SK-N-SH treated with all-trans-retinoic acid at 6 μM for 48 hours (cell line): ENCODE measurements at regions not wholly inside any gene's neighbourhood (a gene's known extent, or its start where the extent isn't known, plus 50 kb on each side); places are given as distances from the start of the nearest gene placed in this dataset.

ENCODE experiments used
- ATAC-seq: fragments of 200-7000 bp; cut with Tn5 transposase; 3 replicates; pipeline ENCODE4 v1.9.1; 2020; ENCODE audit warnings: mild to moderate bottlenecking, moderate library complexity
- ARNTL ChIP-seq: fragments of 450-650 bp; formaldehyde crosslinking; IDR thresholded peaks from 2 replicates; pipeline ENCODE4 v1.5.0; 2020; ENCODE audit warnings: low read depth, mild to moderate bottlenecking, moderate library complexity, borderline replicate concordance
- BACH2 ChIP-seq: fragments of 250-450 bp; sonication (Bioruptor Pico); IDR thresholded peaks from 2 replicates; pipeline ENCODE4 v1.9.0; 2021; ENCODE audit warnings: mild to moderate bottlenecking, borderline replicate concordance
- CSDC2 ChIP-seq: fragments of 250-450 bp; sonication (Bioruptor Pico); IDR thresholded peaks from 2 replicates; pipeline ENCODE4 v1.5.0; 2020; ENCODE audit warnings: mild to moderate bottlenecking, moderate library complexity
- CSRNP3 ChIP-seq: fragments of 250-450 bp; sonication (Bioruptor Pico); IDR thresholded peaks from 2 replicates; pipeline ENCODE4 v1.5.1; 2021; ENCODE audit warnings: mild to moderate bottlenecking, moderate library complexity
- GLIS3 ChIP-seq: fragments of 250-450 bp; sonication (Bioruptor Pico); IDR thresholded peaks from 2 replicates; pipeline ENCODE4 v1.5.0; 2020; ENCODE audit warnings: mild to moderate bottlenecking, moderate library complexity
- ISL1 ChIP-seq: fragments of 250-450 bp; sonication (Bioruptor Pico); IDR thresholded peaks from 2 replicates; pipeline ENCODE4 v2.1.2; 2022; ENCODE audit warnings: mild to moderate bottlenecking, moderate library complexity
- OSR1 ChIP-seq: fragments of 250-450 bp; sonication (Bioruptor Pico); IDR thresholded peaks from 2 replicates; pipeline ENCODE4 v1.8.0; 2022; ENCODE audit warnings: moderate library complexity, mild to moderate bottlenecking, inconsistent platforms
- PATZ1 ChIP-seq: fragments of 250-450 bp; sonication (Bioruptor Pico); IDR thresholded peaks from 2 replicates; pipeline ENCODE4 v1.8.0; 2020; ENCODE audit warnings: mild to moderate bottlenecking, moderate library complexity, borderline replicate concordance
- PPARA ChIP-seq: fragments of 250-450 bp; sonication (Bioruptor Pico); IDR thresholded peaks from 2 replicates; pipeline ENCODE4 v1.5.0; 2020; ENCODE audit warnings: mild to moderate bottlenecking, borderline replicate concordance
- RARB ChIP-seq: fragments of 250-450 bp; sonication (Bioruptor Pico); IDR thresholded peaks from 2 replicates; pipeline ENCODE4 v1.8.0; 2021; ENCODE audit warnings: mild to moderate bottlenecking, moderate library complexity
- SNAI2 ChIP-seq: fragments of 250-450 bp; sonication (Bioruptor Pico); IDR thresholded peaks from 2 replicates; pipeline ENCODE4 v1.5.0; 2020; ENCODE audit warnings: mild to moderate bottlenecking, moderate library complexity
- TCF4 ChIP-seq: fragments of 250-450 bp; sonication (Bioruptor Pico); IDR thresholded peaks from 2 replicates; pipeline ENCODE4 v1.8.0; 2021; ENCODE audit warnings: mild to moderate bottlenecking, moderate library complexity, borderline replicate concordance
- TOX ChIP-seq: fragments of 250-450 bp; sonication (Bioruptor Pico); IDR thresholded peaks from 2 replicates; pipeline ENCODE4 v1.8.0; 2021; ENCODE audit warnings: mild to moderate bottlenecking, moderate library complexity, borderline replicate concordance
- TSHZ2 ChIP-seq: fragments of 250-450 bp; sonication (Bioruptor Pico); IDR thresholded peaks from 2 replicates; pipeline ENCODE4 v1.5.0; 2020; ENCODE audit warnings: mild to moderate bottlenecking, moderate library complexity
- ZC3H10 ChIP-seq: fragments of 250-450 bp; sonication (Bioruptor Pico); IDR thresholded peaks from 2 replicates; pipeline ENCODE4 v1.5.1; 2021; ENCODE audit warnings: mild to moderate bottlenecking, moderate library complexity
- ZFP3 ChIP-seq: fragments of 250-450 bp; sonication (Bioruptor Pico); IDR thresholded peaks from 2 replicates; pipeline ENCODE4 v1.5.0; 2020; ENCODE audit warnings: mild to moderate bottlenecking, moderate library complexity
- ZNF565 ChIP-seq: fragments of 450-650 bp; formaldehyde crosslinking; conservative IDR thresholded peaks from 2 replicates; pipeline ENCODE4 v1.5.0; 2020; ENCODE audit warnings: low read depth, mild to moderate bottlenecking, moderate library complexity
- ZNF70 ChIP-seq: fragments of 450-650 bp; formaldehyde crosslinking; IDR thresholded peaks from 2 replicates; pipeline ENCODE4 v1.5.0; 2020; ENCODE audit warnings: mild to moderate bottlenecking, moderate library complexity
- ZNF8 ChIP-seq: fragments of 450-650 bp; formaldehyde crosslinking; IDR thresholded peaks from 2 replicates; pipeline ENCODE4 v1.5.0; 2020; ENCODE audit warnings: mild to moderate bottlenecking, moderate library complexity
- TF ChIP-seq, protein P1 (sequence below): fragments of 250-450 bp; sonication (Bioruptor Pico); IDR thresholded peaks from 2 replicates; pipeline ENCODE4 v1.5.1; 2020; ENCODE audit warnings: low read depth, mild to moderate bottlenecking, moderate library complexity

DNA sequence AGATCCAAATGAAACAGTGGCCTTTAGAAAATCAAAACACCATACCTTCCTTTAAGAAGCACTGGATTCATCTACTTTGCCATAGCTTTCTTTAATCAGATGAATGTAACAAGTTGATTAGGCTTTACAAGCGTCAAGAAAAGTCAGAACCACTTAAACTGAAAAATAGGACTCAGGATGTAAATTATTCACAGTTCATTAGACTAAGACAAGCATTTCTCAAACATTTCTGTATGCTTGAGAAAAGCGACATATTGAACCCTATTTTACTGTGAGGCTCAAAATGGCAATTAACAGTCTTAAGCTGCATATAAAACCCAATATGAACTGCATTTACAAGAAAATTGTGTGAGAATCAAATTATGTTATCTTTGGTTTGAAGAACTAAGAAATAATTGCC, 256.7 kb upstream of the SNX7 start (continued):
- TF ChIP-seq OSR1 (CRISPR knock-in tag) (no peak), CSDC2 (CRISPR knock-in tag) (no peak), TCF4 (CRISPR knock-in tag) (no peak), ZC3H10 (CRISPR knock-in tag) (no peak), TSHZ2 (CRISPR knock-in tag) (no peak), SNAI2 (CRISPR knock-in tag) (no peak), RARB (no peak)

- ATAC-seq, result no peak
- TF ChIP-seq RARB (no peak), ZFP3 (CRISPR knock-in tag) (no peak), ZC3H10 (CRISPR knock-in tag) (no peak), CSRNP3 (CRISPR knock-in tag) (no peak), GLIS3 (no peak), ZNF565 (CRISPR knock-in tag) (no peak), CSDC2 (CRISPR knock-in tag) (no peak), TCF4 (CRISPR knock-in tag) (no peak), PPARA (no peak), ZNF70 (CRISPR knock-in tag) (no peak), OSR1 (CRISPR knock-in tag) (no peak), ISL1 (no peak)
These were observed 257.5 kb upstream of the SNX7 start for GRCh38 chr1:98403963-98404480.

DNA sequence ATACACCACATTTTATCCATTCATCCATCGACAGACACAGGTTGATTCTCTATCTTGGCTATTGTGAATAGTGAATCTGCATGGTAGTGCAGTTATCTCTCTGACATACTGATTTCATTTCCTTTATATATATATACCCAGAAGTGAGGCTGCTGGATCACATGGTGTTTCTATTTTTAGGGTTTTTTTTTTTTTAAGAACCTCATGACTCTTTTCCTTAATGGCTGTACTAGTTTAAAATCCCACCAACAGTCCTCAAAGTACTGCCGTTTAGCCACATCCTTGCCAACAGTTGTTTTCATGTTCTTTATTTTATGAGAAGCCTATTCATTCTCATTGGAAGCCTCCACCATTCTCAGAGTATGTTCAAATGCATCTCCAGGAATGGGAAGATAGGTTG, 258.7 kb upstream of the SNX7 start:
- no peak for TF ChIP-seq TCF4 (CRISPR knock-in tag)
- TF ChIP-seq CSDC2 (CRISPR knock-in tag), result no peak
- TF ChIP-seq PPARA, result no peak
- no peak for TF ChIP-seq ISL1
- TF ChIP-seq PATZ1 (CRISPR knock-in tag), result no peak
- TF ChIP-seq ZFP3 (CRISPR knock-in tag), result no peak
- no peak for TF ChIP-seq CSRNP3 (CRISPR knock-in tag)
- TF ChIP-seq TSHZ2 (CRISPR knock-in tag), result no peak
- no peak for TF ChIP-seq BACH2 (CRISPR knock-in tag)
- TF ChIP-seq OSR1 (CRISPR knock-in tag), result no peak
- TF ChIP-seq ZC3H10 (CRISPR knock-in tag), result no peak
- no peak for TF ChIP-seq ZNF70 (CRISPR knock-in tag)
- no peak for TF ChIP-seq ARNTL
- no peak for TF ChIP-seq SNAI2 (CRISPR knock-in tag)
- TF ChIP-seq TOX (CRISPR knock-in tag), result no peak
- TF ChIP-seq, protein P1, sequence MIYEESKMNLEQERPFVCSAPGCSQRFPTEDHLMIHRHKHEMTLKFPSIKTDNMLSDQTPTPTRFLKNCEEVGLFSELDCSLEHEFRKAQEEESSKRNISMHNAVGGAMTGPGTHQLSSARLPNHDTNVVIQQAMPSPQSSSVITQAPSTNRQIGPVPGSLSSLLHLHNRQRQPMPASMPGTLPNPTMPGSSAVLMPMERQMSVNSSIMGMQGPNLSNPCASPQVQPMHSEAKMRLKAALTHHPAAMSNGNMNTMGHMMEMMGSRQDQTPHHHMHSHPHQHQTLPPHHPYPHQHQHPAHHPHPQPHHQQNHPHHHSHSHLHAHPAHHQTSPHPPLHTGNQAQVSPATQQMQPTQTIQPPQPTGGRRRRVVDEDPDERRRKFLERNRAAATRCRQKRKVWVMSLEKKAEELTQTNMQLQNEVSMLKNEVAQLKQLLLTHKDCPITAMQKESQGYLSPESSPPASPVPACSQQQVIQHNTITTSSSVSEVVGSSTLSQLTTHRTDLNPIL (CRISPR knock-in tag), result no peak
- no peak for TF ChIP-seq ZNF8 (CRISPR knock-in tag)
- TF ChIP-seq RARB, result no peak
- no peak for ATAC-seq
